ENCODE measurements at regions not wholly inside any gene's neighbourhood (a gene's known extent, or its start where the extent isn't known, plus 50 kb on each side); places are given as distances from the start of the nearest gene placed in this dataset.

DNA sequence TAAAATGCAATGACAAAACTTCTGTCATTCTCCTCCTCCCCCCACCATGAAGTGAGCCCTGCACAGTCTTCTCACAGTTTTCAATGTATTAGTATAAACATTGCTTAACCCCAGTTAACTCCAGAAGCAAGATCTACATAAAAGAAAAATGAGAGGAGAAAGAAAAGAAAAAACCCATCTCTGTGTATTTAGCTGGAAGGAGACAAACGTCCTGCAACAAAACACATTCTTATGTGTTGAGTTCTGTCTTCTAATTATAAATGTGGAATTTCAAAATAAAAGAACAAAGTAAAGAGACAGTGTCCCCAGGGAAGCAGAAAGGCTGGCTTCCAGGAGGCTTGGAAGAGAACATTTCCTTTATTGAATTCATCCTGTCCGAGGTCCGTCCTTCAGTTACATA lies 491.9 kb upstream of the TUSC1 start:
- Histone ChIP-seq H3K4me1 (ENCODE audit: insufficient read depth, low read length) (peaks cover 23% of the 10 kb centered on the region), H3K36me3 (ENCODE audit: insufficient read depth, low read length) (no peaks in the 10 kb centered on the region), H3K9ac (ENCODE audit: low read depth, low read length) (no peak overlapping the region), H3K9me3 (ENCODE audit: control insufficient read depth, insufficient read depth, low read length) (no peaks in the 10 kb centered on the region)

- no peaks in the 10 kb centered on the region for H3K9me3 ChIP-seq (ENCODE audit: control insufficient read depth, insufficient read depth, low read length)
- no peak overlapping the region for H3K9ac ChIP-seq (ENCODE audit: low read depth, low read length)
- no peaks in the 10 kb centered on the region for H3K36me3 ChIP-seq (ENCODE audit: insufficient read depth, low read length)
- peaks cover 23% of the 10 kb centered on the region for H3K4me1 ChIP-seq (ENCODE audit: insufficient read depth, low read length)
Observed at GRCh38 chr9:26169708-26170107, 491.5 kb upstream of the TUSC1 start.

DNA sequence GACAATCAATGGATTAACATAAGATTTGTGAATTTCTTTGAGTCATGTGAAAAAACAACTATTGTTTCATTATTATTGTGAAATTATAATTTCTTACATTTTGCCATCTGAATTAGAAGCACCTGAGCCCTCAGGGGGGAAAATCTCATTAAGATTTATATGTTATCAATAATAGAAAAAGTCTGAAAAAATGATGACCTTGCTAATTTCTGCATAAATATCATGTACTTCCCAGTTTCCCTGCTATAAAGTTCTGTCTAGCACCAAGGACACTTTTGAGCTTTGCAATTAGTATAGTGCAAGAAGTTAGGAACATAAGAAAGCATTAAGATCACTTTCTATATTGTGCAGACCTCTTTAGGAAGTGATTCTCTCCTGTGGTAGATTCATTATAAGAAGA lies 488.3 kb upstream of the TUSC1 start:
- Histone ChIP-seq H3K4me1 (ENCODE audit: insufficient read depth, low read length) (peaks cover 15% of the 10 kb centered on the region), H3K9ac (ENCODE audit: low read depth, low read length) (no peak overlapping the region), H3K36me3 (ENCODE audit: insufficient read depth, low read length) (no peaks in the 10 kb centered on the region), H3K9me3 (ENCODE audit: control insufficient read depth, insufficient read depth, low read length) (no peaks in the 10 kb centered on the region)

DNA sequence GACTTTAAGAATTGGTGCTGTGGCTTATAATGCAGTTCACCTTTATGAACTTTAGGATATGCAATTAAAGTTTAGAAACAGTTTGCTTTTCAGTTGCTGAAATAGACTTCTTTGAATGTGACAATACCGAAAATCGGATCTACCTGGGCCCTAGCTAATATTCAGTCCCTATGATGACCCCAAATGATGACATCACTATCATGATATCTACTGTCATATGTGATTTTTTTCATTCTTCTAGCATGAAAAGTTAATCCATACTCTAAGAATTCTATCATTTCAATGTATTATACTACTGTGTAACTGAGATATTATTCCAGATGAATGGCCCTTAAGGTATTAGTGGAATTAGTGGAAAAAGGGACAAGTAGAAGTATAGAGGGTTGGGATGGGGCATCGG lies 487.2 kb upstream of the TUSC1 start:
- Histone ChIP-seq H3K9me3 (ENCODE audit: control insufficient read depth, insufficient read depth, low read length) (no peaks in the 10 kb centered on the region), H3K36me3 (ENCODE audit: insufficient read depth, low read length) (no peaks in the 10 kb centered on the region), H3K9ac (ENCODE audit: low read depth, low read length) (no peak overlapping the region), H3K4me1 (ENCODE audit: insufficient read depth, low read length) (peaks cover 10% of the 10 kb centered on the region)

DNA sequence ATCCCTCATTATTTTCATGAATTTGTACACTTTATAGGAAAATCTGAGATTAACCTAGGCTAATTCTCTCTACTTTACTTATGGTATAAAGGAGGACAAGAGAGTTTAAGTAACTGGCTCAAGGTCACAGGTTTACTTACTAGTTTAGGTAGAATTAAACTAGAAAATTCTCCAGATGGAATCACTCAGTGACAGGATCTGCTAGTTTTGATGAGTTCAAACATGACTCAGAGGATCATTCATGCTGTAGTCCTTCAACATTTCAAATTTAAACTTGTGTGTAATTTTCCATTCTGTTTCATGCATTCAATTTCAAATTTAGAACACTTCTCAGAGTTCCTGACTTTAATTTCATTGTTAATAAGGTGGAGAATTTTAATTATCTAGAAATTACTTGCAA lies 485.7 kb upstream of the TUSC1 start:
- Histone ChIP-seq H3K36me3 (ENCODE audit: insufficient read depth, low read length) (no peaks in the 10 kb centered on the region), H3K4me1 (ENCODE audit: insufficient read depth, low read length) (no peaks in the 10 kb centered on the region), H3K9me3 (ENCODE audit: control insufficient read depth, insufficient read depth, low read length) (no peaks in the 10 kb centered on the region), H3K9ac (ENCODE audit: low read depth, low read length) (no peak overlapping the region)

DNA sequence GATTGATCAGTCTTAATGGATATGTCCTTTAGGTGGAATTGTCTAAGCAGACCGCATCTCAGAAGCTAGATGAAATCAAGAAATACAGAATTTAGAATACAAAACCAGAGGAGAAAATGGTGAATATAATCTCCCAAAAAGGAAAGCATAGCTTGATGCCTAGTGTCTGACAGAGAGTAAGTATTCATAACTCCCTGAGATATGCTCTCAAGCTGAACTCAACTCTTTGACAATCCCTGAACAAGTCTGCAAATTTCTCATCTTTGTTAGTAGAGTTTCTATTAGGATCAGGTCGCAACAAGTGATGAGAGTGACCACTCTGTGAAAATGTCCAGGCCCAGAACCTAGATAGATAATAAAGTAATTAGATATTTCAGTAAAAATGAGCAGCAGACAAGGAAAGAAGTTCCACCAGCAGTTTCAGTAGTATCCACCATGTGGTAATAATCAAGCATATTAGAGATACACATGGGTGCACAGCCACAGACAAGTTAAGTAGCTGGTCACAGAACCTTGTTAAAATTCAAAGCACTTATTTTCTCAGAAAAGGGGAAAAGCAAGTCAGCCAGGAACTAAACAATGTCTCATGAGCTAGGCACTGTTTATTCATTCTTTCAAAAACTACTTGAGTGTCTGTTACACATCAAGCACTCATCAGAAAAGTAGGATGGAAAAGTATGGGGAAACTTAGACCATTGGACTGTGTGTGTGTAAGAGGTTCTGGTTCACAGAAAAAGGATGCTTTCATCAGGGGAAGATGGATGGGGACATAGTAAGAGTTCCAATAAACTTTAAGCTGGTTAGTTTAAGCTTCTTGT lies 481.5 kb upstream of the TUSC1 start:
- Histone ChIP-seq H3K9ac (ENCODE audit: low read depth, low read length) (no peak overlapping the region), H3K9me3 (ENCODE audit: control insufficient read depth, insufficient read depth, low read length) (no peaks in the 10 kb centered on the region), H3K36me3 (ENCODE audit: insufficient read depth, low read length) (no peaks in the 10 kb centered on the region), H3K4me1 (ENCODE audit: insufficient read depth, low read length) (no peaks in the 10 kb centered on the region)

DNA sequence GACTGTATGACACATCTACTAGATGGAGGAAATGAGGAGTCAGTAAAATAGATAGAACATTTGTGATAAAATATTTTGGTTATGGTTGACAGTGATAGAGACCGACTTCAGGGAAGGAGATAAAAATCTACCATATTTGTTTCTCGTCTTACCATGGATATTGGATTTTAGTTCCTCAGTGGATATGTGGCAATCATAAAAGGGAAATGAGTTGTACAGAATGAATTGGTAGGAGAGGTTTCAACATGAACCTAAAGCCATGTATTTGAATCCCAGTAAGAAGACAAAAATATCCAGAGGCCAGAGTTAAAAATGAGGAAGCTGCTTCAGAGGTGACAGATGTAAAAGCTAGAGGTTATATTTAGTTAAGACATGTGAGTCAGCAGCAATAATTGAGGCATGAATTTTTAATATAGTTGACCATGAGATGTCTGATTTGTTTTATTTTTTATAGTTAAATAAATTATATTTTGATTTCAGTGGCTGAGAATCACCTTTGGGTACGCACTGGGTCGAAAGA lies 480.4 kb upstream of the TUSC1 start:
- Histone ChIP-seq H3K9me3 (ENCODE audit: control insufficient read depth, insufficient read depth, low read length) (no peaks in the 10 kb centered on the region), H3K4me1 (ENCODE audit: insufficient read depth, low read length) (peaks cover 2% of the 10 kb centered on the region; the same call in 1 of the 2 replicates), H3K36me3 (ENCODE audit: insufficient read depth, low read length) (no peaks in the 10 kb centered on the region), H3K9ac (ENCODE audit: low read depth, low read length) (no peak overlapping the region)

GRCh38 chr9:26157411-26157810 lies 479.2 kb upstream of the TUSC1 start:
- Histone ChIP-seq H3K36me3 (ENCODE audit: insufficient read depth, low read length) (no peaks in the 10 kb centered on the region), H3K4me1 (ENCODE audit: insufficient read depth, low read length) (peaks cover 13% of the 10 kb centered on the region; the same call in 1 of the 2 replicates), H3K9me3 (ENCODE audit: control insufficient read depth, insufficient read depth, low read length) (no peaks in the 10 kb centered on the region), H3K9ac (ENCODE audit: low read depth, low read length) (no peak overlapping the region)

DNA sequence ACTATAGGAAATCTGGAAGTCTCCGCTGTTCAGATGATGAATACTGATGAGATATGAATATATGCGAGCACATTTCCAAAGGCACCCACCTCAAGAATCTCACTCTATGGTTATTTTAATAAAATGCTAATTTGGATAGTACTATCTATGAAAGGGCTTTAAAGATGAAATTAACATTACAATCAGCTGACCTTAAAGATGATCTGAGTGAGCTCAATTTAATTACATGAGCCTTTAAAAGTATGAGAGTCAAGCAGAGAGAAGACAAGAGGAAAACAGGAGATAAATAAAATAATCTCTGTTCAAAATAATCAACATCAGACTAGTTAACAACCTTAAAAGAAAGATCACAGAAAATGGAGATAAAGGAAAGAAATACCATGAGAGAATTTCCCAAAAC lies 474.1 kb upstream of the TUSC1 start:
- H3K9ac ChIP-seq (ENCODE audit: low read depth, low read length) = no peak overlapping the region; the same call in 1 of the 2 replicates
- H3K9me3 ChIP-seq (ENCODE audit: control insufficient read depth, insufficient read depth, low read length) = no peaks in the 10 kb centered on the region
- peaks cover 16% of the 10 kb centered on the region; the same call in 1 of the 2 replicates for H3K4me1 ChIP-seq (ENCODE audit: insufficient read depth, low read length)
- H3K36me3 ChIP-seq (ENCODE audit: insufficient read depth, low read length) = no peaks in the 10 kb centered on the region

- Histone ChIP-seq H3K4me1 (ENCODE audit: insufficient read depth, low read length) (peaks cover 9% of the 10 kb centered on the region; the same call in 1 of the 2 replicates), H3K9me3 (ENCODE audit: control insufficient read depth, insufficient read depth, low read length) (no peaks in the 10 kb centered on the region), H3K36me3 (ENCODE audit: insufficient read depth, low read length) (no peaks in the 10 kb centered on the region), H3K9ac (ENCODE audit: low read depth, low read length) (no peak overlapping the region)
Observed at GRCh38 chr9:26148128-26148527, 469.9 kb upstream of the TUSC1 start.

- H3K36me3 ChIP-seq (ENCODE audit: insufficient read depth, low read length) = no peaks in the 10 kb centered on the region
- H3K9ac ChIP-seq (ENCODE audit: low read depth, low read length) = no peak overlapping the region
- no peaks in the 10 kb centered on the region for H3K9me3 ChIP-seq (ENCODE audit: control insufficient read depth, insufficient read depth, low read length)
- no peaks in the 10 kb centered on the region for H3K4me1 ChIP-seq (ENCODE audit: insufficient read depth, low read length)
Observed at GRCh38 chr9:26145938-26146337, 467.7 kb upstream of the TUSC1 start.

DNA sequence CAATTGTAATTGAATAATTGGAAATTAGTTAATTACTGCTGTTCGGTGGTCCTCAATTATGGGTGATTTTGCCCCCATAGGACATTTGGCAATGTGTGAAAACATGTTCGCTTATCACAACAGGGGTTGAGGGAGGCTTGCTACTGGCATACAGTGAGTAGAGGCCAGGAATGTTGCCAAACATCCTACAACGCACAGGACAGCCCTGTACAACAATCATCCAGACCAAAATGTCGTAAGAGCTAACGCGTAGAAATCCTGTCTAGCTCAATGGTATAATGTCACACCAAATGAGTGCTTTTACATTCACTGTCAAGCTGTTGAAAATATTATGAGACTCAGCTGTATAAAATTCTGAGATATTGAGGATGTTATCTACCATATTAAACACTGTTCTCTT lies 464.4 kb upstream of the TUSC1 start:
- no peaks in the 10 kb centered on the region for H3K36me3 ChIP-seq (ENCODE audit: insufficient read depth, low read length)
- no peaks in the 10 kb centered on the region for H3K4me1 ChIP-seq (ENCODE audit: insufficient read depth, low read length)
- no peaks in the 10 kb centered on the region for H3K9me3 ChIP-seq (ENCODE audit: control insufficient read depth, insufficient read depth, low read length)
- H3K9ac ChIP-seq (ENCODE audit: low read depth, low read length) = no peak overlapping the region

DNA sequence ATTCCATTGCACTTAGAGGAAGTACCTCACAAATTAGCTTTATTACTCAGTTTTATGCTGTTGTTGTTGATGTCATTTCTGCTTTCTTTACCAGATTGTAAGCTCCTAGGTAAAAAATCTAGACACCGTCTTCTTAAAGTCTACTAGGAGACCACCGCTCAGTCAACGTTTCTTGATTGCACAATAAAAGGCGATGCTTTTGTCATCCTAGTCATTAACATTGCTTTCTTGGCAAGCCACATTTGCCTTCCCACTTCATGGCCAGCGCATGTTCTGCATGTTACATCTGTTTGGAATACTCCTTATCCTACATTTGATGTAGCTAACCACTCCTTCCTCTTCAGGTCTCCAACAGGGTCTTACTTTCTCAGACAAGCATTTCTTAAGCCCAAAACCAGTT lies 464.0 kb upstream of the TUSC1 start:
- no peaks in the 10 kb centered on the region for H3K36me3 ChIP-seq (ENCODE audit: insufficient read depth, low read length)

GRCh38 chr9:26133537-26133936 lies 455.3 kb upstream of the TUSC1 start:
- H3K9ac ChIP-seq (ENCODE audit: low read depth, low read length) = no peak overlapping the region
- H3K9me3 ChIP-seq (ENCODE audit: control insufficient read depth, insufficient read depth, low read length) = no peaks in the 10 kb centered on the region
- H3K4me1 ChIP-seq (ENCODE audit: insufficient read depth, low read length) = no peaks in the 10 kb centered on the region
- H3K36me3 ChIP-seq (ENCODE audit: insufficient read depth, low read length) = no peaks in the 10 kb centered on the region

More for the DNA sequence above, 464.0 kb upstream of the TUSC1 start:
- Histone ChIP-seq H3K4me1 (ENCODE audit: insufficient read depth, low read length) (no peaks in the 10 kb centered on the region), H3K9ac (ENCODE audit: low read depth, low read length) (no peak overlapping the region), H3K9me3 (ENCODE audit: control insufficient read depth, insufficient read depth, low read length) (no peaks in the 10 kb centered on the region)

DNA sequence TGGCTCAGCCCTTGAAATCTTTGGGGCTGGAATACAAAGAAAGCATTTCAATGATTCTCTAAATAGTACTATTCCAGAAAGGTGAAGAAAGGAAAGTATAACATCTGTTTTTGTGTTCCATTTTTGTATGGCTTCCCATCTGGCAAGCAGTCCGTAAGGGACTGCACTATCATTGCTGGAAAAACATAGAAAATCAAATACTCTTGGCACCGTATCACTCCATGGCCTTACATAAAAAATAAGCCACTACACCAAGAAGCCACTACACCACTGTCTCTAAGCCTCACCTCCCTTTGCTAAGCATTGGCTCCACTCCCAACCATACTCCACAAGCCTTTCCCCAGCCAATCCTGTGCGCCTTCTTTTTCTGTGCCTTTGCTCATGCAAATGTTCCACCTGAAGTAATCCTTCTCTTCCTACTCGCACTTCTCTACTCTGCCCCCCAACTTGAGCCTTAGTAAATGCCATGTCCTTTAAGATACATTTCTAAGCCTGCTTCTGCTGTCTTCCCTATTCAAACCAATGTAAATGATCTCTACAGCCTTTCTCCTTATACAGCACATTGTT lies 454.6 kb upstream of the TUSC1 start:
- Histone ChIP-seq H3K36me3 (ENCODE audit: insufficient read depth, low read length) (no peaks in the 10 kb centered on the region), H3K9me3 (ENCODE audit: control insufficient read depth, insufficient read depth, low read length) (no peaks in the 10 kb centered on the region), H3K4me1 (ENCODE audit: insufficient read depth, low read length) (no peaks in the 10 kb centered on the region)

More for the DNA sequence above, 454.6 kb upstream of the TUSC1 start:
- H3K9ac ChIP-seq (ENCODE audit: low read depth, low read length) = no peak overlapping the region
